ENCODE measurements at regions not wholly inside any gene's neighbourhood (a gene's known extent, or its start where the extent isn't known, plus 50 kb on each side); places are given as distances from the start of the nearest gene placed in this dataset.

DNA sequence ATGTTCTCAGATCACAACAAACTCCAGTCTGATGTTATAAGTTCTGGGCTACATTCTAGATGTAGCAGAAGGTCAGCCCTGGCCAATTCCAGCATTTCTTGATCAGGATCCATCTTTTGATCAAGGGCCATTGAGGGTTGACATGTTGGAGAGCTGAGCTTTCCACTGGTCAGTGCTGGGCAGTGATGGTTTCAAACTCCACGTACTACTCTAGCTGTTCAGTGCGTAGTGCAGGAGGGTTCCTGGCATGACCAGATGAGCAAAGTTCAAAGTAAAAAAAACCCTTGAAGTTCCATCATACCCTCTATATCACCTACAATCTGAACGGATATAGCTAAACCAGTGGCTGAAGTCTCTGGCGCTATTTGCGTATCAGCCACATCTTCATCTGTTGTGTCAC lies 210.4 kb upstream of the OSR1 start:
- DNase-seq (ENCODE audit: low spot score): no peak

DNA sequence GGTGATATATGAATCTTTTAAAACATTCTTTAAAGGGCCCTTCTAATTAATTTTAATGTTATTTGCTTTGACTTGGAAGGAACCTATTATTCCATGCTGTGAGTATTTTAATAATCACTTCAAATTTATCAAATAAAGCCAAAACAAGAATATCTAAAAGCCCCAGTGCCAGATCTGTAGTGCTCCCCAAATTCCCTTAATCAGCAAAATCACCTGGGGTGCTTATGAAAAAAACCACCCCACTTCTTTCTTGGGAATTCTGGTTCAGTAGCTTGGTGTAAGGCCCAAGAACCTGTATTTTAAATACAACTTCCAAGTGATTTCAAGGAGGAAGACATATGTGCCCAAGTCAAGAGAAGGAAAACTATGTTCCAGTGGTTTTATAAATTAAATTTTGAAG lies 202.4 kb upstream of the OSR1 start:
- Histone ChIP-seq H3K4me3 (no peak overlapping the region), H3K27ac (no peak overlapping the region), H3K36me3 (no peaks in the 10 kb centered on the region), H3K9me3 (no peaks in the 10 kb centered on the region), H3K4me1 (ENCODE audit: control insufficient read depth in 1 of 2, low read depth in 2 of 2) (peaks cover 0 to 5% of the 10 kb centered on the region in 2 donors), H3K27me3 (replicated peaks; ENCODE audit: insufficient read depth) (no peaks in the 10 kb centered on the region)
- ATAC-seq (ENCODE audit: insufficient number of reproducible peaks, low FRiP score, low read depth) (no peak), DNase-seq (ENCODE audit: low spot score) (no peak)
- TF ChIP-seq, protein P1, sequence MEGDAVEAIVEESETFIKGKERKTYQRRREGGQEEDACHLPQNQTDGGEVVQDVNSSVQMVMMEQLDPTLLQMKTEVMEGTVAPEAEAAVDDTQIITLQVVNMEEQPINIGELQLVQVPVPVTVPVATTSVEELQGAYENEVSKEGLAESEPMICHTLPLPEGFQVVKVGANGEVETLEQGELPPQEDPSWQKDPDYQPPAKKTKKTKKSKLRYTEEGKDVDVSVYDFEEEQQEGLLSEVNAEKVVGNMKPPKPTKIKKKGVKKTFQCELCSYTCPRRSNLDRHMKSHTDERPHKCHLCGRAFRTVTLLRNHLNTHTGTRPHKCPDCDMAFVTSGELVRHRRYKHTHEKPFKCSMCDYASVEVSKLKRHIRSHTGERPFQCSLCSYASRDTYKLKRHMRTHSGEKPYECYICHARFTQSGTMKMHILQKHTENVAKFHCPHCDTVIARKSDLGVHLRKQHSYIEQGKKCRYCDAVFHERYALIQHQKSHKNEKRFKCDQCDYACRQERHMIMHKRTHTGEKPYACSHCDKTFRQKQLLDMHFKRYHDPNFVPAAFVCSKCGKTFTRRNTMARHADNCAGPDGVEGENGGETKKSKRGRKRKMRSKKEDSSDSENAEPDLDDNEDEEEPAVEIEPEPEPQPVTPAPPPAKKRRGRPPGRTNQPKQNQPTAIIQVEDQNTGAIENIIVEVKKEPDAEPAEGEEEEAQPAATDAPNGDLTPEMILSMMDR (IDR thresholded peaks at IDR 0.05): no peak

More for the DNA sequence above, 210.4 kb upstream of the OSR1 start:
- no peak for ATAC-seq (ENCODE audit: insufficient number of reproducible peaks, low FRiP score, low read depth)
- Histone ChIP-seq H3K4me1 (ENCODE audit: control insufficient read depth in 1 of 2, low read depth in 2 of 2) (peaks cover 5 to 15% of the 10 kb centered on the region in 2 donors), H3K36me3 (no peaks in the 10 kb centered on the region), H3K4me3 (no peak overlapping the region), H3K9me3 (no peaks in the 10 kb centered on the region), H3K27me3 (replicated peaks; ENCODE audit: insufficient read depth) (no peaks in the 10 kb centered on the region), H3K27ac (no peak overlapping the region)
- TF ChIP-seq, protein P1 (IDR thresholded peaks at IDR 0.05): no peak

DNA sequence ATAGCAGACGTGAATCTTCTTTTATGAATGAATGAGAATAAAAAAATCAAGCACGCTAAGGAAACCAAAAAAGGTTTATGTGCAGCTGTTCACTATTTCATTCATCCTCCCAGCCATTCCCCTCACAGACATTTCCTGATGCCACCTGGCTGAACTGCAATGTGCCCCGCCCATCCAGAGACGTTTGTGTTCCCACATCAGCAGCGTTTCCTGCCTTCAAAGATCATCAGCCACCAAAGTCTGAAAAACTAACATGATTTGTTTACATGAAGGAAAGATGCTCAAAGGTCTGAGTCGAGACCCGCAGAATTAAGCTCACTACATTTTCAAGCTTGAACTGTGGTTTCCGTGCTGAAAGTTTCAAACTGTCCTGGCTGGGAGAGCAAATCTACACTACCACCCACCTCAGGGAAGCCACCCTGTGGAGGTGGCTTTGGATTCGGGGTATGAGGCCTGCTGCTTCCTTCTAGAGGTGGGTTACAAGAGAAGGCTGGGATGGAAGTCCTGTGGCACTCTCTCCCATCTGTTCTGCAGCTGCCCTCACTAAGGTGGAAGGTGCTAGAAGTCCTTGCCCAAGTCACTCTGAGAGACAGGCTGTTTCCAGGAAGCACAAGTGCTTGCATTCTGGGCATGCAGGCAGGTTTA lies 201.3 kb upstream of the OSR1 start:
- H3K27me3 ChIP-seq (replicated peaks; ENCODE audit: insufficient read depth): no peaks in the 10 kb centered on the region
- H3K36me3 ChIP-seq: no peaks in the 10 kb centered on the region
- no peaks in the 10 kb centered on the region for H3K9me3 ChIP-seq
- H3K27ac ChIP-seq: no peak overlapping the region
- H3K4me3 ChIP-seq: no peak overlapping the region
- TF ChIP-seq, protein P1 (IDR thresholded peaks at IDR 0.05): no peak
- ATAC-seq (ENCODE audit: insufficient number of reproducible peaks, low FRiP score, low read depth): no peak
- H3K4me1 ChIP-seq (ENCODE audit: control insufficient read depth in 1 of 2, low read depth in 2 of 2): peaks cover 0 to 5% of the 10 kb centered on the region in 2 donors
- DNase-seq (ENCODE audit: low spot score): no peak

DNA sequence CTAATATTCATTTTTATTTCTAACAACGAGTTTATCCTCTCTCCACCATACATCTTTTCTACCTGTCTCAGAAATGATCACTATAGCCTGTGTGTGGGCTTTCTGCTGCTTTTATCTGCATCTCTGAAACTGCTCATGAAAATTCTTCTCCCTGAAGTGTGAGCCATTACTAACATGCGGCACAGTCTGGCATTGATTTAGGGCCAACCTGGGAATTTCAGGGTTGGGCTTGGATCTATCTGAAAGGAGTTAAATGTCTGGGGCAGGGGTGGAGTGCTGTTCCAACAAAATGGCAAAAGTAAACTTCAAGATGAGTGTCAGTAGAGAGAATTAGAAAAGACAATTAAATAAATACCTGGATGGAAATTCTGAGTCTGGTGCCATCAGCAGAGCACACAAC lies 198.2 kb upstream of the OSR1 start:
- H3K36me3 ChIP-seq: no peaks in the 10 kb centered on the region
- H3K9me3 ChIP-seq: no peaks in the 10 kb centered on the region
- H3K27ac ChIP-seq: no peak overlapping the region
- no peak for ATAC-seq (ENCODE audit: insufficient number of reproducible peaks, low FRiP score, low read depth)
- peaks cover 4 to 19% of the 10 kb centered on the region in 2 donors for H3K4me1 ChIP-seq (ENCODE audit: control insufficient read depth in 1 of 2, low read depth in 2 of 2)
- DNase-seq (ENCODE audit: low spot score): no peak
- no peak overlapping the region for H3K4me3 ChIP-seq
- H3K27me3 ChIP-seq (replicated peaks; ENCODE audit: insufficient read depth): no peaks in the 10 kb centered on the region
- TF ChIP-seq, protein P1 (IDR thresholded peaks at IDR 0.05): no peak

DNA sequence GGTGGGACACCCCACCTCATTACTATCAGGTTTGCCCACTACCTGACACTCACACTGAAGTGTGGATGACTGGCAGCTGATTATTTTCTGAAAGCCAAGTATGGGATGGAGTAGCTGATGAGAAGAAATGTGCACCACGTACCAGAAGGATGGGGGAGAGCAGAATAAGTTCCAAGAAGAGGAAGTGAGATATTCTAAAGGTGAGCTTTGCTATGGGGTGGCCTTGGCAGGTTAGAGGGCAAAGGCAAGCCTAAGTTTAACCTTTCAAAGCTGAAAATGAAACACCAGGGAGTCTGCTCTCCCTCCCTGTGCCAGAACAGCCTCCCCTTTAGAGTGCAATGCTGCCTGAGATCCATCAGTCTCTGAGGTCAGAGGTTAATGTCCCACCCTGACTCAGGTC lies 196.1 kb upstream of the OSR1 start:
- no peaks in the 10 kb centered on the region for H3K9me3 ChIP-seq
- ATAC-seq (ENCODE audit: insufficient number of reproducible peaks, low FRiP score, low read depth): no peak
- H3K27me3 ChIP-seq (replicated peaks; ENCODE audit: insufficient read depth): no peaks in the 10 kb centered on the region
- no peak overlapping the region for H3K4me3 ChIP-seq
- H3K36me3 ChIP-seq: no peaks in the 10 kb centered on the region
- peaks cover 10 to 39% of the 10 kb centered on the region in 2 donors for H3K4me1 ChIP-seq (ENCODE audit: control insufficient read depth in 1 of 2, low read depth in 2 of 2)
- H3K27ac ChIP-seq: no peak overlapping the region
- no peak for DNase-seq (ENCODE audit: low spot score)
- TF ChIP-seq, protein P1 (IDR thresholded peaks at IDR 0.05): no peak

Data from thoracic aorta (tissue), 2 donors.